ENCODE measurements at regions not wholly inside any gene's neighbourhood (a gene's known extent, or its start where the extent isn't known, plus 50 kb on each side); places are given as distances from the start of the nearest gene placed in this dataset.

- Mint-ChIP-seq H3K9me3 (ENCODE audit: low read depth) (no peaks in the 10 kb centered on the region), H3K4me3 (no peak overlapping the region), H3K36me3 (no peaks in the 10 kb centered on the region), H3K27me3 (peaks cover 2% of the 10 kb centered on the region), H3K27ac (no peak overlapping the region), H3K4me1 (no peaks in the 10 kb centered on the region)
- no peak for DNase-seq
- CTCF ChIA-PET: interaction anchor here (0.8 to 2.3 kb wide), 5 partner anchors 13 to 1292 kb away, joined by 3 to 5 read pairs (median 3); partner anchors contain the start of gene IPO8
- ATAC-seq: no peak
Observed at GRCh38 chr12:30843211-30843610, 83.3 kb upstream of the TSPAN11 start.

- Mint-ChIP-seq H3K36me3 (no peaks in the 10 kb centered on the region), H3K4me1 (no peaks in the 10 kb centered on the region), H3K27me3 (peaks cover 16% of the 10 kb centered on the region), H3K4me3 (no peak overlapping the region), H3K27ac (no peak overlapping the region), H3K9me3 (ENCODE audit: low read depth) (no peaks in the 10 kb centered on the region)
- CTCF ChIA-PET: interaction anchor here (1.3 kb wide), 1 partner anchor 10 kb away, joined by 3 read pairs; no protein-coding TSS in a partner anchor
- DNase-seq (no peak), ATAC-seq (no peak)
Observed at GRCh38 chr12:30840715-30841114, 85.8 kb upstream of the TSPAN11 start.

- Mint-ChIP-seq H3K9me3 (ENCODE audit: low read depth) (no peaks in the 10 kb centered on the region), H3K36me3 (no peaks in the 10 kb centered on the region), H3K27me3 (peaks cover 19% of the 10 kb centered on the region), H3K27ac (no peak overlapping the region), H3K4me1 (no peaks in the 10 kb centered on the region), H3K4me3 (no peak overlapping the region)
- CTCF ChIA-PET: interaction anchor here (1.0 kb wide), 1 partner anchor 11 kb away, joined by 3 read pairs; no protein-coding TSS in a partner anchor
- no peak for DNase-seq
- no peak for ATAC-seq
Observed at GRCh38 chr12:30839643-30840220, 85.0 kb upstream of the CAPRIN2 start.

GRCh38 chr12:30837595-30837994 is 82.8 kb upstream of the CAPRIN2 start:
- Mint-ChIP-seq H3K9me3 (ENCODE audit: low read depth) (no peaks in the 10 kb centered on the region), H3K4me1 (no peaks in the 10 kb centered on the region), H3K4me3 (no peak overlapping the region), H3K27ac (no peak overlapping the region), H3K27me3 (peaks cover 17% of the 10 kb centered on the region), H3K36me3 (no peaks in the 10 kb centered on the region)
- no peak for ATAC-seq
- no peak for DNase-seq
- CTCF ChIA-PET: no interaction called here

GRCh38 chr12:30836656-30837445 is 82.1 kb upstream of the CAPRIN2 start:
- DNase-seq: no peak
- no peak for ATAC-seq
- no peaks in the 10 kb centered on the region for H3K36me3 Mint-ChIP-seq
- peaks cover 17% of the 10 kb centered on the region for H3K27me3 Mint-ChIP-seq
- CTCF ChIA-PET: interaction anchor here (1.3 to 1.8 kb wide), 2 partner anchors 12 to 14 kb away, joined by 3 to 5 read pairs; no protein-coding TSS in a partner anchor
- H3K9me3 Mint-ChIP-seq (ENCODE audit: low read depth): no peaks in the 10 kb centered on the region
- H3K27ac Mint-ChIP-seq: no peak overlapping the region
- H3K4me3 Mint-ChIP-seq: no peak overlapping the region
- no peaks in the 10 kb centered on the region for H3K4me1 Mint-ChIP-seq

- Mint-ChIP-seq H3K27me3 (peaks cover 18% of the 10 kb centered on the region), H3K36me3 (no peaks in the 10 kb centered on the region)
- CTCF ChIA-PET: interaction anchor here (1.8 kb wide), 1 partner anchor 12 kb away, joined by 5 read pairs; no protein-coding TSS in a partner anchor
Observed at GRCh38 chr12:30835216-30835615, 80.5 kb upstream of the CAPRIN2 start.

GRCh38 chr12:30830751-30831150 is 76.0 kb upstream of the CAPRIN2 start:
- Mint-ChIP-seq H3K27me3 (peaks cover 20% of the 10 kb centered on the region), H3K4me3 (no peak overlapping the region), H3K27ac (no peak overlapping the region), H3K9me3 (ENCODE audit: low read depth) (no peaks in the 10 kb centered on the region), H3K36me3 (no peaks in the 10 kb centered on the region), H3K4me1 (no peaks in the 10 kb centered on the region)
- no peak for ATAC-seq
- CTCF ChIA-PET: interaction anchor here (1.8 kb wide), 1 partner anchor 16 kb away, joined by 5 read pairs; no protein-coding TSS in a partner anchor
- no peak for DNase-seq

More at GRCh38 chr12:30835216-30835615, 80.5 kb upstream of the CAPRIN2 start:
- Mint-ChIP-seq H3K4me3 (no peak overlapping the region), H3K4me1 (no peaks in the 10 kb centered on the region), H3K27ac (no peak overlapping the region), H3K9me3 (ENCODE audit: low read depth) (no peaks in the 10 kb centered on the region)
- DNase-seq (no peak), ATAC-seq (no peak)

- Mint-ChIP-seq H3K9me3 (ENCODE audit: low read depth) (no peaks in the 10 kb centered on the region), H3K27me3 (peaks cover 17% of the 10 kb centered on the region), H3K4me1 (no peaks in the 10 kb centered on the region), H3K36me3 (no peaks in the 10 kb centered on the region), H3K4me3 (no peak overlapping the region), H3K27ac (no peak overlapping the region)
- no peak for ATAC-seq
- DNase-seq: no peak
- CTCF ChIA-PET: interaction anchor here (1.0 to 1.6 kb wide), 2 partner anchors 14 to 18 kb away, joined by 3 to 5 read pairs; no protein-coding TSS in a partner anchor
Observed at GRCh38 chr12:30829876-30830275, 75.1 kb upstream of the CAPRIN2 start.

- DNase-seq (no peak), ATAC-seq (no peak)
- no peaks in the 10 kb centered on the region for H3K4me1 Mint-ChIP-seq
- H3K27ac Mint-ChIP-seq: no peak overlapping the region
- CTCF ChIA-PET: interaction anchor here (0.7 to 1.6 kb wide), 2 partner anchors 19 to 95 kb away, joined by 3 to 5 read pairs; no protein-coding TSS in a partner anchor
- H3K27me3 Mint-ChIP-seq: peaks cover 27% of the 10 kb centered on the region
- no peaks in the 10 kb centered on the region for H3K36me3 Mint-ChIP-seq
- H3K9me3 Mint-ChIP-seq (ENCODE audit: low read depth): no peaks in the 10 kb centered on the region
- H3K4me3 Mint-ChIP-seq: no peak overlapping the region
Observed at GRCh38 chr12:30828686-30829085, 73.9 kb upstream of the CAPRIN2 start.

- no peaks in the 10 kb centered on the region for H3K9me3 Mint-ChIP-seq (ENCODE audit: low read depth)
Observed at GRCh38 chr12:30827101-30828066, 72.6 kb upstream of the CAPRIN2 start.

GRCh38 chr12:30826276-30826675 is 71.5 kb upstream of the CAPRIN2 start:
- Mint-ChIP-seq H3K4me1 (peaks cover 14% of the 10 kb centered on the region), H3K27me3 (peaks cover 42% of the 10 kb centered on the region), H3K4me3 (no peak overlapping the region), H3K9me3 (ENCODE audit: low read depth) (no peaks in the 10 kb centered on the region), H3K36me3 (no peaks in the 10 kb centered on the region), H3K27ac (no peak overlapping the region)
- DNase-seq (no peak), ATAC-seq (no peak)
- CTCF ChIA-PET: no interaction called here

More at GRCh38 chr12:30827101-30828066, 72.6 kb upstream of the CAPRIN2 start:
- ATAC-seq (no peak), DNase-seq (no peak)
- CTCF ChIA-PET: interaction anchor here (0.6 kb wide), 1 partner anchor 1136 kb away, joined by 3 read pairs; no protein-coding TSS in a partner anchor
- Mint-ChIP-seq H3K27me3 (peaks cover 36% of the 10 kb centered on the region), H3K4me3 (no peak overlapping the region), H3K27ac (no peak overlapping the region), H3K4me1 (peaks cover 7% of the 10 kb centered on the region), H3K36me3 (no peaks in the 10 kb centered on the region)

GRCh38 chr12:30825341-30825740 is 70.6 kb upstream of the CAPRIN2 start:
- H3K36me3 Mint-ChIP-seq: no peaks in the 10 kb centered on the region
- no peaks in the 10 kb centered on the region for H3K9me3 Mint-ChIP-seq (ENCODE audit: low read depth)
- ATAC-seq (no peak), DNase-seq (no peak)
- H3K27ac Mint-ChIP-seq: no peak overlapping the region
- H3K27me3 Mint-ChIP-seq: peaks cover 51% of the 10 kb centered on the region
- peaks cover 14% of the 10 kb centered on the region for H3K4me1 Mint-ChIP-seq
- no peak overlapping the region for H3K4me3 Mint-ChIP-seq
- CTCF ChIA-PET: interaction anchor here (1.2 kb wide), 1 partner anchor 11 kb away, joined by 3 read pairs; no protein-coding TSS in a partner anchor

- CTCF ChIA-PET: interaction anchor here (1.2 kb wide), 1 partner anchor 12 kb away, joined by 3 read pairs; no protein-coding TSS in a partner anchor
- DNase-seq (no peak), ATAC-seq (no peak)
- Mint-ChIP-seq H3K9me3 (ENCODE audit: low read depth) (no peaks in the 10 kb centered on the region), H3K4me1 (peaks cover 14% of the 10 kb centered on the region), H3K36me3 (no peaks in the 10 kb centered on the region), H3K27ac (no peak overlapping the region), H3K4me3 (no peak overlapping the region), H3K27me3 (peaks cover 50% of the 10 kb centered on the region)
Observed at GRCh38 chr12:30824311-30824710, 69.6 kb upstream of the CAPRIN2 start.
